ENCODE measurements at regions not wholly inside any gene's neighbourhood (a gene's known extent, or its start where the extent isn't known, plus 50 kb on each side); places are given as distances from the start of the nearest gene placed in this dataset.

DNA sequence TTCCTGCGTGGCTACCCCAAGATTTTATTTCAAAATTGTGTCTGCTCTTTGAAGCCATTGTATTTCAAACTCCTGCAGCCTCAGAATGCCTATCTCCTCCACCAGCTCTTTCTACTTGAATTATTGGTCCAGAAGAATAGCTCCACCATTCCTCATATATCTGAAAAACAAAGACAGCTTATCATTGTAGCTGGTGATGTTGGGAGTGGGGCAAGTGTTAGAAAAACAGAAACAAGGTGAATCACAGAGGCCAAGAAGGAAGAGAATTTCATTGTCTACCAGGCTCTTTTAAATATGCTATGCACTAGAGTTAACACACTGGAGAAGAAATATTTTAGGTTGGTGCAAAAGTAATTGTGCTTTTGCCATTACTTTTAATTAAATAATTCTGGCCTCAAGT, 307.9 kb upstream of the ROPN1 start:
- no peak for DNase-seq (ENCODE audit: low read depth)
- TF ChIP-seq, protein P1, sequence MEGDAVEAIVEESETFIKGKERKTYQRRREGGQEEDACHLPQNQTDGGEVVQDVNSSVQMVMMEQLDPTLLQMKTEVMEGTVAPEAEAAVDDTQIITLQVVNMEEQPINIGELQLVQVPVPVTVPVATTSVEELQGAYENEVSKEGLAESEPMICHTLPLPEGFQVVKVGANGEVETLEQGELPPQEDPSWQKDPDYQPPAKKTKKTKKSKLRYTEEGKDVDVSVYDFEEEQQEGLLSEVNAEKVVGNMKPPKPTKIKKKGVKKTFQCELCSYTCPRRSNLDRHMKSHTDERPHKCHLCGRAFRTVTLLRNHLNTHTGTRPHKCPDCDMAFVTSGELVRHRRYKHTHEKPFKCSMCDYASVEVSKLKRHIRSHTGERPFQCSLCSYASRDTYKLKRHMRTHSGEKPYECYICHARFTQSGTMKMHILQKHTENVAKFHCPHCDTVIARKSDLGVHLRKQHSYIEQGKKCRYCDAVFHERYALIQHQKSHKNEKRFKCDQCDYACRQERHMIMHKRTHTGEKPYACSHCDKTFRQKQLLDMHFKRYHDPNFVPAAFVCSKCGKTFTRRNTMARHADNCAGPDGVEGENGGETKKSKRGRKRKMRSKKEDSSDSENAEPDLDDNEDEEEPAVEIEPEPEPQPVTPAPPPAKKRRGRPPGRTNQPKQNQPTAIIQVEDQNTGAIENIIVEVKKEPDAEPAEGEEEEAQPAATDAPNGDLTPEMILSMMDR (IDR thresholded peaks at IDR 0.05; ENCODE audit: insufficient read depth, low read depth, low read length): no peak
- no peak overlapping the region for H3K4me3 ChIP-seq (ENCODE audit: low read depth, low read length)

DNA sequence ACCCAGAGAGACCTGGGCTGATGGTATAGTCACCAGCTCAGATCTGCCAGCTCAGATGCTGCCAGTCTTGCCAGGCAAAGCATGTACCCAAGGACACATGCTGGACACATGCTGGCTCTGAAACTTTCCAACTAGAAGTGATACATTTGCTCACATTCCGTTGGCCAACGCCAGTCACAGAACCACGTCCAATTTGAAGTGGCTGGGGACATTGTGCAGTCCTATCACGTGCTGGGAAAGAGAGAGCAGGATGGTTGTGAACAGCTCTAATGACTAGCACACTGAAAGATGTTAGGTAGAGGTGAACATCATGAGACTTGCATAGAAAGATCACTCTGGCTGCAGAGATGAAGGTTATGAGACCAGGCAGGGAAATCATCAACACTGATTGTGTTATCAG, 308.5 kb upstream of the ROPN1 start:
- H3K4me3 ChIP-seq (ENCODE audit: low read depth, low read length): no peak overlapping the region
- TF ChIP-seq, protein P1 (IDR thresholded peaks at IDR 0.05; ENCODE audit: insufficient read depth, low read depth, low read length): no peak
- DNase-seq (ENCODE audit: low read depth): no peak

DNA sequence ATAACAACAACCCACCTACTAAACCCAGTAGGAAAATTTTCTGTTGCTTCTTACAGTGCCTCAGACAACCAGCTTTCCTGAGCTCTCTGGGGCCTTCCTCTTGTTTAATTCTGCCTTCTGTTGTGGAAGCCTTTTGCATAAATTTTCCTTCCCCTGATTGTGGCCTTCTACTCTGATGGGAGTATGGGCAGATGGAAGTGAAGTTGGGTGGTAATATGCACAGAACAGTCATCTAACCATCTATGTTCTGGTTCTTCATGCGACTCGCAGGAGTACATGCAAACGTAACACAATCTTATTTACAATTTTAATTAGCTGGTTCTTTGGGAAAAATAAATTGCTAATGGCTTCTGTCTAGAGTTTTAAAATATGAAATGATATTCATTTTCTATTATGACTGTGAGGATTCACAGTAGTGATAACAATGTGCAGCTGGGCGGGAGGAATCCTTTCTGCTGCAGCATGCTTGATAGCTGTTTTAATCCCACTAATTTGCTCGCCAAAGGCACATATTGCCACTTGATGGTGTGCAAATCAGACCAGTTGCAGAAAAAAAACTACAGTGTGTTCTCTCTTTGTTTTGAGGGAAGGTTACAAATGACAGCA, 311.5 kb upstream of the ROPN1 start:
- no peak overlapping the region for H3K4me3 ChIP-seq (ENCODE audit: low read depth, low read length)
- no peak for DNase-seq (ENCODE audit: low read depth)
- TF ChIP-seq, protein P1 (IDR thresholded peaks at IDR 0.05; ENCODE audit: insufficient read depth, low read depth, low read length): no peak

GRCh38 chr3:124306665-124307064, 314.7 kb upstream of the ROPN1 start:
- no peak for DNase-seq (ENCODE audit: low read depth)
- TF ChIP-seq, protein P1 (IDR thresholded peaks at IDR 0.05; ENCODE audit: insufficient read depth, low read depth, low read length): no peak
- H3K4me3 ChIP-seq (ENCODE audit: low read depth, low read length): no peak overlapping the region

GRCh38 chr3:124313621-124314020, 321.7 kb upstream of the ROPN1 start:
- H3K4me3 ChIP-seq (ENCODE audit: low read depth, low read length): no peak overlapping the region
- TF ChIP-seq, protein P1 (IDR thresholded peaks at IDR 0.05; ENCODE audit: insufficient read depth, low read depth, low read length): no peak

GRCh38 chr3:124315215-124316033, 323.5 kb upstream of the ROPN1 start:
- DNase-seq (ENCODE audit: low read depth): no peak
- TF ChIP-seq, protein P1 (IDR thresholded peaks at IDR 0.05; ENCODE audit: insufficient read depth, low read depth, low read length): no peak
- H3K4me3 ChIP-seq (ENCODE audit: low read depth, low read length): no peak overlapping the region

More at GRCh38 chr3:124313621-124314020, 321.7 kb upstream of the ROPN1 start:
- DNase-seq (ENCODE audit: low read depth): no peak
